ENCODE measurements at regions not wholly inside any gene's neighbourhood (a gene's known extent, or its start where the extent isn't known, plus 50 kb on each side); places are given as distances from the start of the nearest gene placed in this dataset.
A peak's percentile ranks its signal among the peaks of the same experiment; 100 is the strongest.

GRCh38 chr6:66226109-66226508, 519.1 kb upstream of the EYS start:
- DNase-seq (ENCODE audit: insufficient read length, low spot score) = no peak
- no peak for FAIRE-seq
- TF ChIP-seq CTCF (IDR thresholded peaks at IDR 0.05; ENCODE audit: insufficient read depth, missing control alignments) = peak; percentile 31

- FAIRE-seq (no peak), DNase-seq (ENCODE audit: insufficient read length, low spot score) (no peak)
These were observed 503.9 kb upstream of the EYS start for GRCh38 chr6:66210964-66211363.

GRCh38 chr6:66200390-66200789, 493.4 kb upstream of the EYS start:
- TF ChIP-seq CTCF (IDR thresholded peaks at IDR 0.05; ENCODE audit: insufficient read depth, missing control alignments) = no peak
- FAIRE-seq (no peak), DNase-seq (ENCODE audit: insufficient read length, low spot score) (no peak)

More at GRCh38 chr6:66210964-66211363, 503.9 kb upstream of the EYS start:
- TF ChIP-seq CTCF (IDR thresholded peaks at IDR 0.05; ENCODE audit: insufficient read depth, missing control alignments) = no peak

GRCh38 chr6:66199171-66199570, 492.1 kb upstream of the EYS start:
- FAIRE-seq (no peak), DNase-seq (ENCODE audit: insufficient read length, low spot score) (no peak)
- TF ChIP-seq CTCF (IDR thresholded peaks at IDR 0.05; ENCODE audit: insufficient read depth, missing control alignments) = no peak

GRCh38 chr6:66198062-66198624, 491.1 kb upstream of the EYS start:
- FAIRE-seq (no peak), DNase-seq (ENCODE audit: insufficient read length, low spot score) (no peak)
- TF ChIP-seq CTCF (IDR thresholded peaks at IDR 0.05; ENCODE audit: insufficient read depth, missing control alignments) = no peak

- TF ChIP-seq CTCF (IDR thresholded peaks at IDR 0.05; ENCODE audit: insufficient read depth, missing control alignments) = no peak
- no peak for DNase-seq (ENCODE audit: insufficient read length, low spot score)
- no peak for FAIRE-seq
These were observed 483.8 kb upstream of the EYS start for GRCh38 chr6:66190858-66191257.

- FAIRE-seq = no peak
- no peak for DNase-seq (ENCODE audit: insufficient read length, low spot score)
- TF ChIP-seq CTCF (IDR thresholded peaks at IDR 0.05; ENCODE audit: insufficient read depth, missing control alignments) = no peak
These were observed 482.9 kb upstream of the EYS start for GRCh38 chr6:66189915-66190314.
